Mesendoderm (in vitro differentiated cells): ENCODE measurements at regions not wholly inside any gene's neighbourhood (a gene's known extent, or its start where the extent isn't known, plus 50 kb on each side); places are given as distances from the start of the nearest gene placed in this dataset.

Experiments
- DNase-seq: peaks from one replicate; pipeline ENCODE4 v3.0.0; 2013
- H2AK5ac ChIP-seq: 2 replicates; pipeline ENCODE4 v1.6.1; 2013; ENCODE audit warnings: low read length, inconsistent platforms
- H2BK120ac ChIP-seq: 2 replicates; pipeline ENCODE4 v1.6.1; 2013; ENCODE audit warnings: low read depth, mild to moderate bottlenecking, low read length, moderate library complexity, mixed read lengths
- H2BK15ac ChIP-seq: replicated peaks from 2 replicates; pipeline ENCODE4 v1.6.1; 2013; ENCODE audit warnings: low read depth, mild to moderate bottlenecking, moderate library complexity
- H2BK5ac ChIP-seq: 2 replicates; pipeline ENCODE4 v1.6.1; 2013; ENCODE audit warnings: low read length, inconsistent platforms
- H3K18ac ChIP-seq: 2 replicates; pipeline ENCODE4 v1.6.1; 2013; ENCODE audit warnings: mild to moderate bottlenecking, low read length, mixed read lengths
- H3K23ac ChIP-seq: one replicate; pipeline ENCODE4 v1.6.1; 2013; ENCODE audit warnings: low read length
- H3K27ac ChIP-seq: 2 replicates; pipeline ENCODE4 v1.5.1; 2013; ENCODE audit warnings: low read depth, mild to moderate bottlenecking, inconsistent platforms, low read length, moderate library complexity
- H3K27me3 ChIP-seq: 2 replicates; pipeline ENCODE4 v1.6.1; 2013; ENCODE audit warnings: low read length, control low read depth, mild to moderate bottlenecking, inconsistent platforms; ENCODE audit not compliant: insufficient read depth, poor library complexity
- H3K36me3 ChIP-seq: 2 replicates; pipeline ENCODE4 v1.6.1; 2013; ENCODE audit warnings: low read length, inconsistent platforms; ENCODE audit not compliant: control insufficient read depth, insufficient read depth
- H3K4ac ChIP-seq: one replicate; pipeline ENCODE4 v1.6.1; 2013; ENCODE audit warnings: low read depth, mild to moderate bottlenecking, low read length, moderate library complexity
- H3K4me1 ChIP-seq: 2 replicates; pipeline ENCODE4 v1.6.1; 2013; ENCODE audit warnings: low read depth, low read length, inconsistent platforms; ENCODE audit not compliant: control insufficient read depth
- H3K4me2 ChIP-seq: 2 replicates; pipeline ENCODE4 v1.6.1; 2013; ENCODE audit warnings: low read length
- H3K4me3 ChIP-seq: 2 replicates; pipeline ENCODE4 v1.5.1; 2013; ENCODE audit warnings: mild to moderate bottlenecking, low read length
- H3K56ac ChIP-seq: one replicate; pipeline ENCODE4 v1.6.1; 2013; ENCODE audit warnings: low read length
- H3K79me1 ChIP-seq: 2 replicates; pipeline ENCODE4 v1.6.1; 2013; ENCODE audit warnings: low read length, inconsistent platforms
- H3K79me2 ChIP-seq: 2 replicates; pipeline ENCODE4 v1.6.1; 2013; ENCODE audit warnings: mild to moderate bottlenecking, low read length; ENCODE audit not compliant: control insufficient read depth, insufficient read depth
- H3K9ac ChIP-seq: 2 replicates; pipeline ENCODE4 v1.6.1; 2013; ENCODE audit warnings: low read length, inconsistent platforms
- H4K5ac ChIP-seq: one replicate; pipeline ENCODE4 v1.6.1; 2013; ENCODE audit warnings: low read length
- H4K8ac ChIP-seq: one replicate; pipeline ENCODE4 v1.6.1; 2013; ENCODE audit warnings: low read depth, mild to moderate bottlenecking, control low read depth, low read length, moderate library complexity
- WGBS: extraction: QIAGEN DNeasy Blood & Tissue Kit; methylation state at CpG from one replicate; pipeline ENCODE4 v1.1.7; 2013; ENCODE audit warnings: low lambda C conversion rate, missing lambda C conversion rate; ENCODE audit not compliant: insufficient coverage; ENCODE audit errors: extremely low coverage; 5-methylcytosine and 5-hydroxymethylcytosine counted together

- no peaks in the 10 kb centered on the region for H3K36me3 ChIP-seq
- no CpG with 5 or more reads among the region's 2 CpGs for WGBS
- no peak overlapping the region for H4K5ac ChIP-seq
- no peak overlapping the region for H3K56ac ChIP-seq
- H3K79me1 ChIP-seq, result no peaks in the 10 kb centered on the region
- H3K27ac ChIP-seq, result no peak overlapping the region
- no peak overlapping the region for H3K4me2 ChIP-seq
- no peak overlapping the region for H2BK15ac ChIP-seq
- no peaks in the 10 kb centered on the region for H3K27me3 ChIP-seq
- H3K4me3 ChIP-seq, result no peak overlapping the region
- no peak overlapping the region for H2AK5ac ChIP-seq
- no peak overlapping the region for H3K4ac ChIP-seq
- DNase-seq, result no peak
- H3K79me2 ChIP-seq, result no peaks in the 10 kb centered on the region
- no peaks in the 10 kb centered on the region for H3K4me1 ChIP-seq
- no peak overlapping the region for H3K9ac ChIP-seq
- H4K8ac ChIP-seq, result no peak overlapping the region
- H3K18ac ChIP-seq, result no peak overlapping the region
- no peak overlapping the region for H2BK5ac ChIP-seq
- H3K23ac ChIP-seq, result no peak overlapping the region
- H2BK120ac ChIP-seq, result no peak overlapping the region
Observed at GRCh38 chr11:13818325-13818724, 144.2 kb upstream of the SPON1 start.

GRCh38 chr11:13826505-13827278, 135.8 kb upstream of the SPON1 start:
- no peak for DNase-seq
- H3K18ac ChIP-seq, result no peak overlapping the region
- H3K56ac ChIP-seq, result no peak overlapping the region
- no peak overlapping the region for H2BK5ac ChIP-seq
- no peak overlapping the region for H2BK15ac ChIP-seq
- H3K36me3 ChIP-seq, result no peaks in the 10 kb centered on the region
- no peaks in the 10 kb centered on the region for H3K79me1 ChIP-seq
- H3K9ac ChIP-seq, result no peak overlapping the region
- no peak overlapping the region for H4K5ac ChIP-seq
- no peaks in the 10 kb centered on the region for H3K4me1 ChIP-seq
- no CpG with 5 or more reads among the region's 4 CpGs for WGBS
- no peak overlapping the region for H4K8ac ChIP-seq
- H3K4me2 ChIP-seq, result no peak overlapping the region
- no peak overlapping the region for H2BK120ac ChIP-seq
- no peak overlapping the region for H3K4me3 ChIP-seq
- H3K27me3 ChIP-seq, result no peaks in the 10 kb centered on the region
- no peaks in the 10 kb centered on the region for H3K79me2 ChIP-seq
- no peak overlapping the region for H3K27ac ChIP-seq
- H3K4ac ChIP-seq, result no peak overlapping the region
- no peak overlapping the region for H3K23ac ChIP-seq
- H2AK5ac ChIP-seq, result no peak overlapping the region

GRCh38 chr11:13831696-13832095, 130.8 kb upstream of the SPON1 start:
- Histone ChIP-seq H2AK5ac (no peak overlapping the region), H3K27me3 (no peaks in the 10 kb centered on the region), H3K18ac (no peak overlapping the region), H3K4me2 (no peak overlapping the region), H2BK15ac (no peak overlapping the region), H3K79me1 (no peaks in the 10 kb centered on the region), H3K23ac (no peak overlapping the region), H3K56ac (no peak overlapping the region), H3K4ac (no peak overlapping the region), H2BK5ac (no peak overlapping the region), H3K36me3 (no peaks in the 10 kb centered on the region), H4K8ac (no peak overlapping the region), H3K9ac (no peak overlapping the region), H3K4me1 (no peaks in the 10 kb centered on the region), H2BK120ac (no peak overlapping the region), H3K4me3 (no peak overlapping the region), H3K27ac (no peak overlapping the region), H3K79me2 (no peaks in the 10 kb centered on the region), H4K5ac (no peak overlapping the region)
- DNase-seq, result no peak

GRCh38 chr11:13834463-13834862, 128.1 kb upstream of the SPON1 start:
- Histone ChIP-seq H3K27me3 (no peaks in the 10 kb centered on the region), H3K27ac (no peak overlapping the region), H3K79me1 (no peaks in the 10 kb centered on the region), H3K4ac (no peak overlapping the region), H2BK120ac (no peak overlapping the region), H3K56ac (no peak overlapping the region), H3K23ac (no peak overlapping the region), H3K4me1 (no peaks in the 10 kb centered on the region), H2BK5ac (no peak overlapping the region), H3K4me3 (no peak overlapping the region), H2AK5ac (no peak overlapping the region), H3K4me2 (no peak overlapping the region), H3K9ac (no peak overlapping the region), H3K36me3 (no peaks in the 10 kb centered on the region), H3K18ac (no peak overlapping the region), H4K8ac (no peak overlapping the region), H2BK15ac (no peak overlapping the region), H3K79me2 (no peaks in the 10 kb centered on the region), H4K5ac (no peak overlapping the region)
- WGBS, result no CpG with 5 or more reads among the region's 3 CpGs
- peak; percentile 73 for DNase-seq

- no peak overlapping the region for H3K56ac ChIP-seq
- no peak for DNase-seq
- H3K79me2 ChIP-seq, result no peaks in the 10 kb centered on the region
- no peaks in the 10 kb centered on the region for H3K36me3 ChIP-seq
- no peak overlapping the region for H4K5ac ChIP-seq
- no peak overlapping the region for H2BK120ac ChIP-seq
- no peak overlapping the region for H2BK5ac ChIP-seq
- no peak overlapping the region for H3K4me3 ChIP-seq
- H3K4ac ChIP-seq, result no peak overlapping the region
- no CpG with 5 or more reads among the region's 2 CpGs for WGBS
- no peaks in the 10 kb centered on the region for H3K4me1 ChIP-seq
- no peak overlapping the region for H3K18ac ChIP-seq
- no peak overlapping the region for H2AK5ac ChIP-seq
- H3K4me2 ChIP-seq, result no peak overlapping the region
- no peak overlapping the region for H3K27ac ChIP-seq
- H3K23ac ChIP-seq, result no peak overlapping the region
- no peaks in the 10 kb centered on the region for H3K79me1 ChIP-seq
- no peaks in the 10 kb centered on the region for H3K27me3 ChIP-seq
- no peak overlapping the region for H3K9ac ChIP-seq
- no peak overlapping the region for H4K8ac ChIP-seq
- no peak overlapping the region for H2BK15ac ChIP-seq
Observed at GRCh38 chr11:13836666-13837065, 125.9 kb upstream of the SPON1 start.

- DNase-seq, result no peak
- no peak overlapping the region for H4K8ac ChIP-seq
- no peak overlapping the region for H3K9ac ChIP-seq
- no peak overlapping the region for H3K4me3 ChIP-seq
- H3K56ac ChIP-seq, result no peak overlapping the region
- H3K36me3 ChIP-seq, result no peaks in the 10 kb centered on the region
- no peak overlapping the region for H3K4ac ChIP-seq
- no peaks in the 10 kb centered on the region for H3K27me3 ChIP-seq
- no peak overlapping the region for H4K5ac ChIP-seq
- no CpG with 5 or more reads among the region's 2 CpGs for WGBS
- H2BK15ac ChIP-seq, result no peak overlapping the region
- no peaks in the 10 kb centered on the region for H3K79me2 ChIP-seq
- H3K27ac ChIP-seq, result no peak overlapping the region
- H2BK120ac ChIP-seq, result no peak overlapping the region
- no peak overlapping the region for H2AK5ac ChIP-seq
- no peak overlapping the region for H3K4me2 ChIP-seq
- no peak overlapping the region for H2BK5ac ChIP-seq
- H3K79me1 ChIP-seq, result no peaks in the 10 kb centered on the region
- no peaks in the 10 kb centered on the region for H3K4me1 ChIP-seq
- H3K18ac ChIP-seq, result no peak overlapping the region
- H3K23ac ChIP-seq, result no peak overlapping the region
Observed at GRCh38 chr11:13837286-13837685, 125.2 kb upstream of the SPON1 start.
